HG03097 (cell line): ENCODE measurements at regions not wholly inside any gene's neighbourhood (a gene's known extent, or its start where the extent isn't known, plus 50 kb on each side); places are given as distances from the start of the nearest gene placed in this dataset.

Experiments
- ATAC-seq: cut with Tn5 transposase; IDR thresholded peaks from one replicate; pipeline ENCODE4 v1.9.1; 2021; ENCODE audit not compliant: unreplicated experiment, low FRiP score

DNA sequence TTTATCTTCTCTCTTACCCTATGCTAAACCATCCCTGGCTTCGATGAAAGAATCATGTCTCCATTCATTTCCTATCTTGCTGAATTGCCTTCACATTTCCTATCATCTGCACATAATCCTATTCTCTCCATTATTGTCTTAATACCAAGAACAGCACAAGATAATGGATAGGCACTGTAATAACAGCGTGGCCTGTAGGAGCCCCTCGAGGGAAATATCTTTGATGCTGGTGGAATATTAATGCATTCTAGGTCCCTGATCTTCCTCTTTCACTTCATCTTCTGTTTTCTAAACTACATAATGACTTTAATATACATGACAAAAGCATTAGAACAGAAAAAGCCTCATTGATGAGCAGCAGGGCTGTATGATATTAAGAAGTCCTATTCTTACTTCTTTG lies 720.6 kb downstream of the RWDD3 start:
- no peak for ATAC-seq

DNA sequence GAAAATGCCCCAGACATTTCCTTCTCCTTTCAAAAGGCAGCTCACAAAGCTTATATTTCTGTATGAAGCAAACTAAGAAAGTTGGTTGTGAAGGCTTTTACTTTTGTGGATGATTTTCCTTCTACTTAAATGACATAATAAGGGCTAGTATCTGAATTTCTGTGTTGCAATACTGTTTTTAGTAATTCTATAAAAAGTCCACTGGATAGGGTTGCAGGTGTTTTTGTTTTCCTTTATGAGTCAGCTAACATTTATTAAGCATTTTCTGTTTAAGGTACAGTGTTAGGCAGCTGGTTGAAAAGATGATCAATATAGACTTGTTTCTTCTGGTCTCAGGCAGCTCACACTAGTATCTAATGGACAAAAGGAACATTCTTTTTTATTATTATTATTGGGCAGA lies 722.2 kb downstream of the RWDD3 start:
- no peak for ATAC-seq

DNA sequence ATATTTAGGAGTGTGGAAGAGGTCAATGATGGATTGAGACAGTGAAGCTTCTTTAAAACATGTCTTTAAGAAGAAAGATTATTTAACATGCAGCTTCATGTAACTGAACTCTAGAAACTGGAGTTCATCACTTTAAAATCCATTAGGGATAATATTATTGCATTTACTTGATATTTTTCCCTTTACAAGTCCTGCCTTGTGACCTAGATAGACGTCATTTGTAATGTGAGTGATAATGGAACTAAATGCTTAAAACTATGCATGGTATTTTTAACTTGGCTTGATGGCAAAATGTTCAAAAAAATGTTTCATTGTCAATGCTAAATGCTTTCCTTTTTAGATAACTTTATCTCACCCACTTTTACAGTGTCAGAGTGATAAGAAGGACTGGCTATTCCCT lies 723.7 kb downstream of the RWDD3 start:
- ATAC-seq: no peak

DNA sequence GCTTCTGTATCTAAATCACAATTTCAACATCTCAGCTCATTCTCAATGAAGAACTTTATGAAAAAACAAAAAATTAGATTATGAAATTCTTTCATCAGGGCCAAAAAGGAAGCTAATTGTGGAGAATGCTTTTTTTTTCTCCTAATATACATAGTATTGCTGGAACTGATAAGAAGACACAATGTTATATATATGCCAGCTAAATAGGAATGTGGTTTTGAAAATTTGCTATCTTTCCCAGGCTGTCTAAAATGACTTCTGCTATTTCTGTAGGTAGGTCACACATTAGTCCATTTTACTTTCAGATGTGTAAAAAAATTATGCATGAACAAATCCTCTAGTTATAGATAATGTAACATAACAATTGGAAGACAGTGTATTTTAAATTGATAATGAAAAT lies 732.9 kb downstream of the RWDD3 start:
- no peak for ATAC-seq

DNA sequence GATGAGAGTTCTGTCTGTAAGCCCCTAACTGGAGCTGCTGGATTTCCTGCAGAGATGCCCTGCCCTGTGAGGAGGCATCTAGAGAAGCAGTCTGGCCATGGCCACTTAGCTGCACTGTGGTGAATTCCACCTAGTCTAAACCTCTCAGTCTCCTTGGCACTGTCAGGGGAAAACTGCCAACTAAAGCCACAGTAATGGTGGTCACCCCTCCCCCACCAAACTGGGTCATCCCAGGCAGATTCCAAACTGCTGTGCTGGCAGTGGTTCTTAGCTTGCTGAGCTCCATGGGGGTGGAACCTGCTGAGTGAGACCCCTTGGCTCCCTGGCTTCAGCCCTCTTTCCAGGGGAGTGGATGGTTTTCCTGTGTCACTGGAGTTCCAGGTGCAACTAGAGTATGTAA lies 740.6 kb downstream of the RWDD3 start:
- no peak for ATAC-seq

DNA sequence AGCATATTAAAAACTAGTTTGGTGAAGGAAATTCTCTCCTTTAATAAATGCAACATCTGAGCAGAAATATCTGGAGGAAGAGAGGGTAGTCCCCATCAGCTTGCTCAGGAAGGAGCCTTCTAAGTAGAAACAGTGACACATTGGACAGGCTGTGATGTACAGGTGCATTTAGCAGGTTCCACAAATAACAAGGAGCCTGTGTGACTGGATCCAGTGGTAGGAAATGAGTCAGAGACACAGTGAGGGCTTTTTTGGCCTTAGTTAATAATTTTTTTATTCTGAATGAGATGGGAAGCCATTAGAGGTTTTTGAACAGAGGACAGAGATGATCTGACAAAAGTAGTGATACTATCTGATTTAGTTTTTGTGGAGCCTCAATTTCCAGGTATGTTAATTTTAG lies 738.9 kb upstream of the PTBP2 start:
- no peak for ATAC-seq

DNA sequence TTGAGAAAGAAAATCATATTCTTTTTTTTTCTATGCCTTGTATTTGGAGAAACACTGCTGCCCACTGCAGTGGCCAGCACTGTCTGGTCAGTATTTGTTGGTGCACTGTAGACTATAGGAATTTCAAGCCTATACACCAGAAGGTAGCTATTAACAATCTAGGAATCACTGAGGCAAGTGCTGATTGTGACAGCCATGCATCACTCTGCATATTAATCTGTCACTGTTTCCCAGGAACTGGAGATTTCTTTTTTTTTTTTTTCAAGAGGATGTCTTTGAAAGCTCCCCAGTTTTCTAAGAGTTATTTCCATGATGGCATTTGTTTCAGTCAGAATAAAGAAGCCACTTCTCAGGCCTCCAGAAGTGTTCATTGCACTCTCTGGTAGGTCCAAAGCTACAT lies 737.8 kb upstream of the PTBP2 start:
- no peak for ATAC-seq

DNA sequence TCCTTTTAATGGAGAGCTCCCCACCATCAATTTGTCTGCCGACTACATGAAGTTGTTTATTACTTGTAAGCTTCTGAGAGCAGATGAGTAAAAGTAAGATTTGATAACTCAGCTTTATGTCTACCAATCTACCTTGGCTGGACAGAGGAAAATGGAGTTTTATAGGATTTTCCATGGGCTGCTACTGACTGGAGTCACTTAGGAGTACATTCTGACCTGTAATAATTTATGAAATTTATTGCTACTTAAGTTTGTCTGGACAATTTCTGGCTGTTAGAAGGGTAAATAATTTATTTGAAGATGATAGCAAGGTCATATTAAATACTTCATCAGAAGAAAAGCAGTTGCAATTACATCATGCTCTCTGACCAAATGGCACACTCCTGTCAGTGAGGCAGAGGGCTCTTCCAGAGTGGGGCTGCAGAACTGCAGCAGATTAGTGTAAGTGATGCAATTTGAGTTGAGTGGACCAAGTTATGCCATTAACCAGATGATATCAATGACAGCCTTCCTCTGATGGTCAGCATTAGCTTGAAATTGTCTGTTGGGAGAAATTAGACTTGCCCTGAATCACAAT lies 736.7 kb upstream of the PTBP2 start:
- ATAC-seq: no peak

DNA sequence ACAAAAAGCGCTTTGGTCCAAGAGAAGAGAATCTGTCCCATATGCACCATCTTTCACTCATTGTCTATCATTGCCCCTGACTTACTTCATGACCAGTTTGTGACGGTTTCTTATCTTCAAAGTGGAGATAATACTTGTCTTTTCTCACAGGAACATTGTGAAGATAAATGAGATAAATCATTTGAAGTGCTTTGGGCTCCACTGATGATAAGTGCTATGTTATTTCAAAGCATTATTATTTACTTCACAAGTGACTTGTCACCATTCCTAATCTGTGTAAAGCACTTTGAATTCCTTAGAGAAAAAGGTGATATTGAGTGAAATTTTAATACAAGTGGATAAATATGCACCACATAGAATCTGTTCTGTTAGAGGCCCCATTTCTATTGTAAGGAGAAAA lies 731.6 kb upstream of the PTBP2 start:
- ATAC-seq: no peak

DNA sequence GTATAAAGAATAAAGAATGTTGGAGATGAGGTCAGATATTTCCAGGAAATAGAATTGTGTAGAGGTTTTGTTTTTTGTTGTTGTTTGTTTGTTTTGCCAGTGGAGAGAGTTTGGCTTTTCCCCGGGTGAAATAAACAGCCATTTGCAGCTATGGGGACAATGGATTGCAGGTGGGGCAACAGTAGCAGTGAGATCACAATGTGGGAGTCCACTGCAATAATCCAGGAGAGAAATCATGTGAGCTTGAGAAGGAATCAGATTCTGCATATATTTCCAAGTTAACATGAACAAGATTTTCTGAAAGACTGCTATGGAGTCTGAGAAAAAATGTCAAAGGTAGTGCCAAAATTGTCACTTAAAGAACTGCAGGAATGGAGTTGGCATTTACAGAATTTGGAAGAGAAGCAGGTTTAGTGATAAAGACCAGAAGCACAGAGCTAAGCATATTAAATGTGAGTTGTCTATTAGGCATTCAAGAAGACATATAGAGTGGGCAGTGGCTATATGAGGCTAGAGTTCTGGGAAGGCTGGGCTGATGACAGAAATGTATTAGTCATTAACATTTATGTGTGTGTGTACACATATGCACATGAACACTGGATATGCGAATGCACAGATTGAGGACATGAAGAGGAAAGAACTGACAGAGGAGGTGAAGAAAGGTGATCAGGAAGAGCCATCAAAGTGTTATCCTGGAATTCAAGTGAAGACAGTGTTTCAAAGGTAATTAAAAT lies 729.6 kb upstream of the PTBP2 start:
- ATAC-seq: no peak

DNA sequence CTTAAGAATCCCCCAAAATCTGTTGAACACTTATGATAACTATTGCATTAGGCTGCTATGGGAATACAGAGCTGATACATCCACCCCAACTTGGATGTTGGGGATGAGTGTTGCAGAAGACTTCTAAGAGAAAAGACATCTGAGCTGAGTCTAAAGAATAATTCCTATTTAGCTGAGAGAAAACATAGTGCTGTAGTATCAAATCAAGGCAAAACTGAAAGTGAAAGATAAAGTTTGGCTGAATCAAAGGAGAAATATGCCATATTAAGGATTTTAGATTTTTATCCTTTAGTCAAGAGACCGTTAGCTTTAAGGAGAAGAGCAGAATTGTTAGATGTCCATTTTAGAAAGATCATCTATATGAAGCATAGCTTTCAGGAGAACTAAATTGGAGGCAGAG lies 726.9 kb upstream of the PTBP2 start:
- no peak for ATAC-seq

DNA sequence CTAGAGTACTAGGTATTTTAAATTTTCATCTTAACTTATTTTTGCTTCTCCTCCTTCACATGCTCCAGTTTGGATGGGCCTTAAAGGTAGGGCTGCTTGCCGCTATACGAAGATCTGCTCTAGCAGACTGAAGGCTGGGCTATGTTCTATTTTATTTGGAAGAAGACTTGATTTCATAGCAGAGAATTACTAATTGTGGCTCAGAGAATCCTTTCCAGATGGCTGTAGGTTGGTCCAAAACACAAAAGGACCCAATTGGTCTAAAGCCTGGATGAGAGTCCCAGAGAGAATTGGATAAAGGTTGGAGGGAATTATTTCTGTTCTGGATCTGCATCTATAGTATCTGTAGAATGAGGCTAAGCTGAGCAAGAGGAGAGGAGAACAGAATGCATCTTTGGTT lies 719.4 kb upstream of the PTBP2 start:
- ATAC-seq: no peak

DNA sequence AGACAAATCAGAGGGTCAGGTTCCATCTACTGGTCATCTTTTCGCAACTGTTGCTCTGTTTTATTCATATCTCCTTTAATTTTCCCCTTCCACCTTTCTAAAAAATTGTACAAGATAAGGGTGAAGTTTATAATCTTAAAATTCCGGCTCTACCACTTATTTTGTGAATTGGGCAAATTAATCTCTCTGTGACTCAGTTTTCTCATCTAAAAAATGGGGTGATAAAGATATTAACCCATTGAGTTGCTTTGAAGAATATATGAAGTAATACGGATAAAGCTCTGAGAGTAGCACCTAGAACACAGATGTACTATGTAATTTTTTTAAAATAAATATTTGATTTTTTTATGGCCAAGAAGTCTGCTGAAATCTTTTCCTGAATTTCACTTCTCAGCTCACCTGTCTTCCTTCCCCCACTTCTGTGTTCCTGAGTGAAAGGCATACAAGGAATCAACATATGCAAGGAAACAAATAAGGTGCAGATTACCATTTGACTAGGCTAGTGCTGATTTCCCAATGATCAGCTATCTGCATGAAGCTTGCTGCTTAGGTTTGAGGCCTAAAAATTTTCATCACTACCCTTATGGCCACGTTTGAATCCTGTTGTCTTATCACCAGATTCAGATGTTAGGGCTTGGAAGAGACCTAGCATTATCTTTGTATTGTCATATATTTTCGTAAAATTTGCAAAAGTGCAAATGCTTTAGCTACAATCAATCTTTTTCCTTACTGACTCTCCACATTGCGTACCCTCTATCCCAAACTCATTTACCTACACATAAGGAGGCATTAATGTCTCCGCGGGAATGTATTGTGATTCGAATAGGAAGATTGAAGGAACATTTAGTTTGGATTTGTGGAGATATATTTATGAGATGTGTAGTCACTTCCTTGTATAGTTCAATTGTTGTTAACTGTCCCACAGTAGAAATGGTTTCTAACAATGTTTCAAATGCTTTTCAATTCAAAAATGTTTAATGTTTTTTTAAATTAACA lies 718.3 kb upstream of the PTBP2 start:
- ATAC-seq: no peak

DNA sequence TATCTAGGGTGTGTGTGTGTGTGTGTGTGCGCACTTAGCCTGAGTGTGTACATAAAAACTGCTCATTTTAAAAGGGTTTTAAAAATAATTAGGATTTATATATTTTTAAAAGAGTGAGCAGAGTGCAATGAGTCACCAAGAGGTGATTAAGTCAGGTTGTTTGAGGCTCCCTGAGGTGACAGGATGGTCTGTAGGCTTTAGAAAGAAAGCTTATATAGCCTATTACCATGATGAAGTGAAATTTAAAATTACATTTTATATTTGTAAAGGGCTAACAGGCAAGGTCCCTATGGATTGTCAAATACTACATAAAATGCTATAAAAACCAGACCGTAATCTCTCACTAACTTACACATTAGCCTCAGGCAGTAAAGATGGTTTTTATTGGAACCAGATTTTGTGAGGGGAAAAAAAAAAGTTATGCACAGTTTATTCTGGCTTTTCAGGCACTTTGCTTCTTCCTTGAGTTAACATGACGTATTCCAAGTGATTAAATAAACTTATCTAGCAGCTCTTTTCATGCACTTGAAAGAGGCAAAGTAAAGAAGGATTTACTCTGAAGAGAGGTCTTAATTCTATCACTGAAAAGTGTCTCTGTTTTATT lies 711.7 kb upstream of the PTBP2 start:
- no peak for ATAC-seq

DNA sequence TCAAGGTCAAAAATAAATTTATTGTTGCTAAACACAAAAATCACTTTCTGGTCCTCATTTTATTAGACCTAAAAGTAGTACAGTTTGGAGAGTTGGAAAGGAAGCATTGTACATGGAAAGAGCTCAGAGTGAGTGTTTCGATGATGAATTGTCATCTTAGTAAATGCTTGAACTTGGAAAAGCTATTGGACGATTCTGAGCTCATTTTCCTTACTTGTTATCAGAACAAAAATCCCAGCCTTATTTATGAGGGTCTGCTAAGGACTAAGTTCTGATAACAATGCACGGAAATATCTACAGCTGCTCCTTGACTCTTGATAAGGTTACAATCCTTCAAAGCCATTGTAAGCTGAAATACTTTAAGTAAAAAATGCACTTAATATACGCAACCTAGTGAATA lies 710.0 kb upstream of the PTBP2 start:
- ATAC-seq: no peak

DNA sequence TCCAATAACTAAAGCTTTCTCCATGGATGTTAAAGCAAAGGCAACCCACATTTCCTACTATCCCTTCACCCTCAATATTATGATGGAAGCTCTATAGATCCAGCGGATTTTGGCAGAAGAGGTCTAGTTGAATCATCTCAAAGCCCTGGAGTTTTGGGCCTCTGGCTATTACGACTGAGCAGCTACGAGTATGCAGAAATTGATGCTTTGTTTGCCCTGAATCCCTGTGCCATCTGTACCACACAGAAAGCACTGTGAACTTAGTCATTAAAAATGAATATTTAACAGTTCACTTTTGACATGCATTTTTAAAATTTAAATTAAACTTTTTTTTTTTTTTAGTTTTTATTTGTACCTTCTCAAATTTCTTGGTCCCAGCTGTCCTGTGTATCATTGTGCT lies 705.4 kb upstream of the PTBP2 start:
- ATAC-seq: no peak

DNA sequence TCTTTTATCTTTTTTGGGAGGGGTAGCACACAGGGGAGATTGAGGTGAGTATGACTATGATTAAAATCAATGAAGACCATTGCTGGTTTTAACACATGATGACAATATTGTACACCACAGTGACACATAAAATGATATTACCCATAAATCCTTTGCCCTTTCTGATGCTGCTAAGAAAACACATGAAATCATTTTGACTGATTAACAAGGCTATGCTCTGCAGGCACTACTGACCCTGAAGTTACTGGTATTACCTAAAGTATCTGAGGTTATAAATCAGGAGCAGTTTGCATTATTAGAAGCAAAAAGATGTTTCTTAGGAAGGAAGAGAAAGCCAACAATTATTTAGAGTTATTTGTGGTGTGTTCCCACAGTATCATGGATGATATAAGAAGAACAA lies 701.2 kb upstream of the PTBP2 start:
- no peak for ATAC-seq

DNA sequence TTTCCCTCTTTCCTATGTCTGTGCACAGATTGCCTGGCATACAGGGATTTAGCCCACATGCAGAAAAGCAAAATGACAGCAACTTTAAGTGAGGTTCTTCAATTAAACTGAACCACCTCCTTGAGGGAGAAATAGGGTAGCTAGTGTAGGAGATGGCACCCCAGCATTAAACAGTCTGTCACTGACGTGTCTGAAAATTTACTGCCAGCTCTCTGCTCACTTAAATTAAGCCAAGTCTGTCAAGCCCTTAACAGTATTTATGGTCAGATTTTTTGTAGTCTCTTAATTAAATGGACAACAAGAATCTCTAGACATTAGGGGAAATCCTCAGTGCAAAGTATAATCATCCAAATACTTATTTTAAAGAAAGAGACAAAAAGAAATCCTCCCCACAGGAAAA lies 696.5 kb upstream of the PTBP2 start:
- no peak for ATAC-seq

DNA sequence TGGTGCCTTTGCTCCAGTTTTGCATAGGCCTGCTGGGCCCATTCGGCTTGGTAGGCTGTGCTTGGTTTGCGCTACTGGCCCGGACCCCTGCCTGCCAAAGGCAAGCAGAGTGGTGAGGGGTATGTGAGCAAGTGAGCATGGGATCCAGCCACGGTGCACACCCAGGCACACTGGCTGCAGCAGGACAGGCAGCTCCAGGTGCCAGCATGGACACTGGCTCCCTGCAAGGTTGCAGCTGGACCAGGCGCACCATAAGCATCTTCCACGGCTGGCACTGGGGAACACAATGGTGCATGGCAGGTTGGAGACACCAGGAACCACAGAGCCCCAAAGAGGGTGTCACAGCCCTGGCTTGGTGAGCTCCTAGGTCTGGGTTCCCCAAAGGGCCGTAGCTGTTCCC lies 693.5 kb upstream of the PTBP2 start:
- ATAC-seq: no peak

DNA sequence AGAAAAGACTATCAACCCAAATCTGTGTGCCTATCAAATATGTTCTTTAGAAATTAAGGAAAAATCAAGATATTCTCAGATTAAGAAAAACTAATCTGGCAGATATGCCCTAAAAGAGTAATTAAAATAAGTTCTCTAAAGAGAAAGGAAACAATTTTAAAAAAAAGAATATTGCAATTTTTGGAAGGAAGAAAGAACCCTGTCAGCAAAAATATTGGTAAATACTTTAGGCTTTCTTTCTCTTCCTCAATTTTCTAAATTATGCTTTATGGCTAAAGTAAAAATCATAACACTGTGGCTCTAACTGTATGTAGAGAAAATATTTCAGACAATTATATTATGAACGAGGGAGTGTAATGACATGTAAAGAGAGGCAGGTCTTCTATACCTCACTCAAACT lies 691.3 kb upstream of the PTBP2 start:
- no peak for ATAC-seq

DNA sequence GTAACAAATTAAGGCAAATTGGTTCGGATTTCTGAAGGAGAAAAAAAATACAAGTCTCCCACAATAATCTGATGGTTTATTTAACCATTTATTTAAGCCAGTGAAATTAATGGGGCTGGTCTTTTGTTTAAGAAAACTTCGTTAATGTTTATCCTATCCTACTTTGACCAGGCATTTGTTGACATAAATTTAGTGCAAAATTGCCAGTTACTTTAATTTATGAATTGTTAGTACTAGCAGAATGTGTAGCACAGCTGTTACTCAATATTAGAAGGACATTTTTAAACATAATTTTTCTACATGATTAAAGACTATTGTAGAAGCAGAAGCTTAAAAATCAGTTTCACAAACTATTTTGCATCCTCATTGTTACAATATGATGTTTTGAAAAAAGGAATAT lies 687.6 kb upstream of the PTBP2 start:
- ATAC-seq: no peak
